ENCODE measurements at regions not wholly inside any gene's neighbourhood (a gene's known extent, or its start where the extent isn't known, plus 50 kb on each side); places are given as distances from the start of the nearest gene placed in this dataset.

Small RNA genes in the stretch of these regions (microRNA-seq; reads per million reads assigned to microRNA genes)
- gene MIR7977 = 1.8 reads per million
